Cardiac muscle cell (in vitro differentiated cells and primary cell): ENCODE measurements at regions not wholly inside any gene's neighbourhood (a gene's known extent, or its start where the extent isn't known, plus 50 kb on each side); places are given as distances from the start of the nearest gene placed in this dataset.
"Not testable (repeated sequence)": the region's sequence is repeated elsewhere in the genome, so short reads cannot be mapped to it uniquely, and the experiment has no call there.

Experiments
- DNase-seq, 2 donors: peaks; one replicate each; pipeline versions ENCODE4 v3.0.0 to v3.0.0-alpha.2; 2010 to 2017; ENCODE audit warnings: low read depth in 1 of 2, low spot score in 1 of 2
- H3K27ac ChIP-seq: fragments of 200-600 bp; sonication (generic); 2 replicates; pipeline ENCODE4 v1.5.1; 2016
- H3K27me3 ChIP-seq: fragments of 200-600 bp; sonication (generic); 2 replicates; pipeline ENCODE4 v1.6.0; 2016; ENCODE audit warnings: control low read depth
- H3K36me3 ChIP-seq: fragments of 200-600 bp; sonication (generic); 2 replicates; pipeline ENCODE4 v1.5.1; 2016; ENCODE audit warnings: control low read depth
- H3K4me1 ChIP-seq: fragments of 200-600 bp; sonication (generic); 2 replicates; pipeline ENCODE4 v1.8.1; 2017; ENCODE audit warnings: low read depth, mild to moderate bottlenecking, mixed run types
- H3K4me3 ChIP-seq: fragments of 200-600 bp; sonication (generic); 2 replicates; pipeline ENCODE4 v1.5.1; 2016; ENCODE audit warnings: mild to moderate bottlenecking
- H3K9me3 ChIP-seq: fragments of 200-600 bp; sonication (generic); 2 replicates; pipeline ENCODE4 v1.5.1; 2017; ENCODE audit warnings: low read depth, mild to moderate bottlenecking, control low read depth
- TF ChIP-seq, protein P1 (sequence below): IDR thresholded peaks from 2 replicates; pipeline ENCODE4 v1.5.1; 2012; ENCODE audit warnings: low read depth, mild to moderate bottlenecking, low read length

DNA sequence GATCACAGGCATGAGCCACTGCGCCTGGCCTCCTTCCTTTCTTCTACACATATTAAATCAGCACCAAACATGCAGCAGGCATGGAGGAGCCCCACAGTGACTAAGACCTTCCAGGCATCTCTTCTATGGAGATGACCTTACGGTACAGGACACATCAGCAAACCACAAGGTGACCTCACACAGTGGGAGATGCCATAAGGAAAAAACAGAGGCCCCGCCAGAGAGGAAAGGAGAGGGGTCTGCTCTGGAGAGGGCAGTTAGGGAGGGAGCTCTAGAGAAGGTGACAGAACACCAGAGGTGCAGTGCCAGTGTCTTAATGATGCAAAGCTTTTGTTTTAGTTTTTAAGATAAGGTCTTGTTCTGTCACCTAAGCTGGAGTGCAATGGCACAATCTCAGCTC lies 81.1 kb upstream of the ESRRB start:
- no peaks in the 10 kb centered on the region for H3K9me3 ChIP-seq
- no peak overlapping the region for H3K27ac ChIP-seq
- no peaks in the 10 kb centered on the region for H3K36me3 ChIP-seq
- TF ChIP-seq, protein P1, sequence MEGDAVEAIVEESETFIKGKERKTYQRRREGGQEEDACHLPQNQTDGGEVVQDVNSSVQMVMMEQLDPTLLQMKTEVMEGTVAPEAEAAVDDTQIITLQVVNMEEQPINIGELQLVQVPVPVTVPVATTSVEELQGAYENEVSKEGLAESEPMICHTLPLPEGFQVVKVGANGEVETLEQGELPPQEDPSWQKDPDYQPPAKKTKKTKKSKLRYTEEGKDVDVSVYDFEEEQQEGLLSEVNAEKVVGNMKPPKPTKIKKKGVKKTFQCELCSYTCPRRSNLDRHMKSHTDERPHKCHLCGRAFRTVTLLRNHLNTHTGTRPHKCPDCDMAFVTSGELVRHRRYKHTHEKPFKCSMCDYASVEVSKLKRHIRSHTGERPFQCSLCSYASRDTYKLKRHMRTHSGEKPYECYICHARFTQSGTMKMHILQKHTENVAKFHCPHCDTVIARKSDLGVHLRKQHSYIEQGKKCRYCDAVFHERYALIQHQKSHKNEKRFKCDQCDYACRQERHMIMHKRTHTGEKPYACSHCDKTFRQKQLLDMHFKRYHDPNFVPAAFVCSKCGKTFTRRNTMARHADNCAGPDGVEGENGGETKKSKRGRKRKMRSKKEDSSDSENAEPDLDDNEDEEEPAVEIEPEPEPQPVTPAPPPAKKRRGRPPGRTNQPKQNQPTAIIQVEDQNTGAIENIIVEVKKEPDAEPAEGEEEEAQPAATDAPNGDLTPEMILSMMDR: no peak
- no peaks in the 10 kb centered on the region for H3K4me1 ChIP-seq
- no peak for DNase-seq
- H3K4me3 ChIP-seq: no peak overlapping the region
- H3K27me3 ChIP-seq: no peaks in the 10 kb centered on the region

DNA sequence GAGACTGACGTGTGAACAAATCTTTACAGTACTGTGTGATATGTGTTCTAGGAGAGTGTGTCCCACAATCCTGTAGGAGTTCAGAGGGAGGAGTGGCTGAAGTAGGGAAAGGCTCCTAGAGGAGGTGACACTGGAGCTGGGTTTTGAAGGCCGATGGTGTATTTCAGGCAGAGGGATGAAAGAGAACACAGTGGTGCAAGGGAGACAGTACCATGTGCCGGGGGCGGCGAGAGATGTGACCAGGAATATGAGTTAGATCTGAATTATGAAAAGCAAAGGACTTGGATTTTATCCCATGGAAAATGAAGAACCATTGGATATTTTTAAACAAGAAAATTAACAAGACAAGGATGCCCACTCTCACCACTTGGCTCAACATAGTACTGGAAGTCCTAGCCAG lies 77.0 kb upstream of the ESRRB start:
- H3K9me3 ChIP-seq: no peaks in the 10 kb centered on the region
- H3K27me3 ChIP-seq: no peaks in the 10 kb centered on the region
- TF ChIP-seq, protein P1: no peak
- H3K4me3 ChIP-seq: no peak overlapping the region
- no peaks in the 10 kb centered on the region for H3K36me3 ChIP-seq
- no peak for DNase-seq
- H3K27ac ChIP-seq: no peak overlapping the region
- H3K4me1 ChIP-seq: no peaks in the 10 kb centered on the region

DNA sequence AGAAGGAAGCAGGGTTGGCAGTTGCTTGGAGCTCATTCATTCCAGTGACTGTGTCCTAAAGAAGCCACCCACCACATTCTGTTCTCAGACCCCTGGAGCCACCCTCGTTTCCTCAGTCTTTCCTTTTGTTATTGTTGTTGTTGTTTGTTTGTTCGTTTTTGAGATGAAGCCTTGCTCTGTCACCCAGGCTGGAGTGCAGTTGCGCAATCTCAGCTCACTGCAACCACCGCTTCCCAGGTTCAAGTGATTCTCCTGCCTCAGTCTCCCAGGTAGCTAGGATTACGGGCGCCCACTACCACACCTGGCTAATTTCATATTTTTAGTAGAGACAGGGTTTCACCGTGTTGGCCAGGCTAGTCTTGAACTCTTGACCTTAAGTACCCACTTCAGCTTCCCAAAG lies 72.7 kb upstream of the ESRRB start:
- DNase-seq, H3K27ac ChIP-seq, H3K4me3 ChIP-seq, H3K9me3 ChIP-seq, H3K27me3 ChIP-seq, H3K36me3 ChIP-seq, H3K4me1 ChIP-seq: not testable (repeated sequence)

DNA sequence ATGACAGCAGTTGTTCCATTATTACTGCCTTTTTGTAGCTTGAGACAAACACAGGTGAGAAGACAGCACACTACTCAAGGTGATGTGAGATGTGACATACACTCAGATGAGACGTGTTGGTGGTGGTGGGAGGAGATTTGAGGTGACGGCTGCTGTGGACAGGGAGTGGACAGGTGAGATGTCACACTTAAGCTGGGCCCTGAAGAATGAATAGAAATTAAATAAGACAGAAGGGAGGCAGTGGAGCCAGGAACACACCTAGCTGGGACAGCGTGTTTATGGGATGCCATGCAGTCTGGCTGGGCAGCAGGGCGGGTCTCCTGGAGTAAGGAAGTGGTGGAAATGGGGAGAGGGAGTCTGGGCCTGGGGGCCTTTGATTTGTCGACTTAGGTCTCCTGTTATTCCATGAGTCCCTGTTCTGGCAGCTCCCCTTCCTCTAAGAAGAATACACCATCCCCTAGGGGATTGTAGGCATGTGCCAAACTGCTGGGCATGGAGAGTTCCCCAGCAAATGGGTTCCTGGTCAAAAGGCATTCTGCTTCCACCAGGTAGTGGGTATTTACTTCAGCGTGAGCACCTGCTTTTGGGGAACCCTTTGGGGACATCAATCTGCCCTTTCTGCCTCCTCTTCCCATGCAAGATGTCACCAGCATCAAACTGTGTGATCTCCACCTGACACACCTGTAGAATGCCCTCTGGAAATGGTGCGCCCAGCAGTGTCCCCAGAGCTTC lies 71.2 kb upstream of the ESRRB start:
- Histone ChIP-seq H3K27me3 (no peaks in the 10 kb centered on the region), H3K9me3 (no peaks in the 10 kb centered on the region), H3K36me3 (no peaks in the 10 kb centered on the region), H3K4me3 (no peak overlapping the region), H3K27ac (no peak overlapping the region), H3K4me1 (peaks cover 12% of the 10 kb centered on the region)
- DNase-seq: no peak
- TF ChIP-seq, protein P1: no peak

DNA sequence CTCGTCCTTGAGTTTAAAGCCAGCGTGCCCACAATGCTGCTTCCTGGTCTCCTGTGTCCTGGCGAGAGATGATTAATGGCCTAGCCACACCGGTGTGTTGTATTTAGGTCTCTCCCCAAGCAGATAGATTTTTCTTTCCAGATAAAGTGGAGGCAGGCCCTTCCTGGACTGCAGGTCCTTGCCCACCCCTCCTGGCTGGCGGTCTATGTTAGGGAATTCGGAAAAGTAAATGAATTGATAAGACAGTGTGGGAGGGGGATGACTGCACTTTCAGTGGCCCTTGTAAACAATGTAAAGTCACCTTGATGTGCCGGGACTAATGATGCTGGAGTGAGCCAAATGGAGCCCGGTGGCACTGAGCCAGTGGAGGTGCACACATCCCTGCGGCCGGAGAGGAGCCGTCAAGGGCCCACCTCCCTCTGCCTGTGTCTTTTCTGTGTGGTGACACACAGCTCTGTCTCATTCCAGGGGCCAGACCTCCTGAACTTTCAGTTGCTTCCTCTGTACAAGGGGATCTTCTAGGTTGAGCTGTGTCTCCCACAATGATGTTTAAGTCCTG lies 70.6 kb upstream of the ESRRB start:
- no peak for DNase-seq
- no peaks in the 10 kb centered on the region for H3K27me3 ChIP-seq
- peaks cover 19% of the 10 kb centered on the region for H3K4me1 ChIP-seq
- no peak overlapping the region for H3K27ac ChIP-seq
- H3K4me3 ChIP-seq: no peak overlapping the region
- H3K36me3 ChIP-seq: no peaks in the 10 kb centered on the region
- H3K9me3 ChIP-seq: no peaks in the 10 kb centered on the region
- TF ChIP-seq, protein P1: no peak

DNA sequence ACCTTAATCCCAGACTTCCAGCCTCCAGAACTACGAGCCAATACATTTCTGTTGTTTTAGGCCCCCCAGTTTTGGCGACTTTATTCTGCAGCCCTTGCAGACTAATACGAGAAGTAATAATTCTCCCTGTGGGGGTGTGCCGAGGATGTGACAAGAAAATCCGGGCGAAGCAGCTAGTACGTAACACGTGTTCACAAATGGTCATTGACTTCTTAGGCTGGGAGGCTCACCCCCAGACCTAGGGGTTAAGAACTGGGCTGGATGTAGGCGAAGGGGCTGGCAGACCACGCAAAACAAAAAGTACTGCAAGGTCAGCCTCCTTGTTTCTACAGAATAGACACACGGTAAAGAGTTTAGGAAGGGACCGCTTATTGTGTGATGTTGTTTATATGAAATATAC lies 69.8 kb upstream of the ESRRB start:
- no peaks in the 10 kb centered on the region for H3K9me3 ChIP-seq
- TF ChIP-seq, protein P1: no peak
- no peaks in the 10 kb centered on the region for H3K27me3 ChIP-seq
- DNase-seq: no peak
- no peak overlapping the region for H3K27ac ChIP-seq
- H3K36me3 ChIP-seq: no peaks in the 10 kb centered on the region
- H3K4me1 ChIP-seq: peaks cover 20% of the 10 kb centered on the region
- H3K4me3 ChIP-seq: no peak overlapping the region
